GM12874 (cell line): ENCODE measurements at regions not wholly inside any gene's neighbourhood (a gene's known extent, or its start where the extent isn't known, plus 50 kb on each side); places are given as distances from the start of the nearest gene placed in this dataset.

Experiments
- CTCF ChIP-seq: IDR thresholded peaks from 2 replicates; pipeline ENCODE4 v1.5.1; 2011; ENCODE audit warnings: low read depth, mild to moderate bottlenecking, control low read depth, low read length, moderate library complexity; ENCODE audit not compliant: insufficient read depth

DNA sequence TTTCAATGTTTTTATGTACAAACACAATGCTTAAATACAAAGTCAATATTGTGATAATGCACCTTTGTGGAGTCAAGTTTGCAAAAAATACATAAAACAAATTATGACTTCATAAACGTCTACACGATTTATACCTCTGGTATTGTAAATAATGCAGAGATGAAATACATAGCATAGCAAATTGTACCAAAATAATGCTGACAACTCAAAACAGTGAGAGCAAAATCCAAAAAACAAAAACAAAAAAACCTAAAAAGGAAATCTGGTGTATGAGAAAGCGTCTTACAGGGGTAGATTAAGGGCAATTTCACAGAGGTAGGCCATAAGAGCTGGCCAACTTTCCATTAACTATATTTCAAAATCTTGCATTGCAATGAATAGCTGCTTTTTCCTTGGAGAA is 161.5 kb upstream of the LRRC7 start:
- TF ChIP-seq CTCF = no peak

- no peak for TF ChIP-seq CTCF
These were observed 157.8 kb upstream of the LRRC7 start for GRCh38 chr1:69409731-69410456.

GRCh38 chr1:69410457-69410850 is 157.3 kb upstream of the LRRC7 start:
- TF ChIP-seq CTCF = no peak

GRCh38 chr1:69410893-69411292 is 156.8 kb upstream of the LRRC7 start:
- no peak for TF ChIP-seq CTCF

GRCh38 chr1:69411617-69412016 is 156.1 kb upstream of the LRRC7 start:
- no peak for TF ChIP-seq CTCF

DNA sequence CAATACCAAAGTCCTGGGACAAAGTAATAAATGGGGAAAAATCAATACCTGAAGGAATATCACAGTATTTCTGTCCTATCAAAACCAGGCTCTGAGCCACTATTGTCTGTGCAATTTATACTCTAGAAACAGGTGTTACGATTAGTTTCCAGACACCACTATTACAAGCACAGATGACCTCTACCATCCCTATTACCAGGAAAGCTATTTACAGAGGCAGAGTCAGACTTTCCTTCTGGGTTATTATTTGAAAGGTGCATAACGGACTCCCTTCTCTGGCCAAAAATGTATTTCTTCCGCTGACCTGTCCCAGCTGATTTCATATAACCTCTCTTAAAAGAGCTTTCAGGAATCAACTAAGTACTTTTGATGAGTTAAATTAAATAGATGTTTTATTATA is 154.6 kb upstream of the LRRC7 start:
- TF ChIP-seq CTCF = no peak

DNA sequence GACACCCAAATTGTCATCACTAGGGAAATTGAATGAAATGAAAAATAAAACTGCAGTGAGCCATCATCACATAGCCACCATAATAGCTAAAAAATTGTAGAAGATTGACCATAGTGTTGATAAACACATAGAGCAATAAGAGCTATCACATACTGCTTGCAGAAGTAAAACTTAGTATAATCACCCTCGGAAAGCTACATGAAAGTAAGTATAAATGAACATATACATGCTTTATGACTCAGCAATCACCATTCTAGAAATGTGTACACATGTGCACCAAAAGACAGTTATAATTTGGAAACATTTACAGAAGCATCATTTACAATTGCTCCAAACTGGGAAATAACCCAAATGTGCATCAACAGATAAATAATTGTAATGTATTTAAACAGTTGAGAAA is 153.1 kb upstream of the LRRC7 start:
- no peak for TF ChIP-seq CTCF
